ENCODE measurements at regions not wholly inside any gene's neighbourhood (a gene's known extent, or its start where the extent isn't known, plus 50 kb on each side); places are given as distances from the start of the nearest gene placed in this dataset.

- TF ChIP-seq POLR2A (IDR thresholded peaks at IDR 0.05) (no peak), CTCF (IDR thresholded peaks at IDR 0.05) (no peak)
- WGBS, 2 donors: 91 to 93% methylated on average over 4 of the region's 4 CpGs
- Histone ChIP-seq H3K27ac (no peak overlapping the region), H3K36me3 (no peaks in the 10 kb centered on the region), H3K27me3 (no peaks in the 10 kb centered on the region), H3K4me3 (replicated peaks in 1 of 3) (no peak overlapping the region), H3K9me3 (no peaks in the 10 kb centered on the region), H3K4me1 (peaks cover 2 to 15% of the 10 kb centered on the region in 2 donors)
- intact Hi-C loops (cut with DNase I): no loop called here
- DNase-seq: no peak
Observed at GRCh38 chrX:45719751-45720501, 519.2 kb upstream of the DIPK2B start.

DNA sequence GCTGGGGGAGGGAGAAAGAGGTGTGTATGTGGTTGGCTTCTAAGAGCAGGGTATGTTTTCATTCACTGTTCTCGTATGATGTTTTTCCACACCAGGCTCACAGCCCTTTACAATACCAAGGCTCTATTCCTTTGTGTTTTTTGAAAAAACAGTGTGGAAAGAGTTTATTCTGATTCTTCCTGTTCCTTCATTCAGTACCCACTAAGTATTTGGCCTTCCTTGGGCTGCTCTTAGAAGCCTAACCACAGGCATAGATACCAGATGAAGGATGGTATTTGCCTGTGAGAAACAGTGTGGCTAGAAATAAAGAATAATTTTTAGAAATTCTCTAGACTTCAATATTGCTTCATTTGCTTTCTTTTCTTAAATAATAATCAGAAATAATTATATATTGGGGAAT is 518.0 kb upstream of the DIPK2B start:
- TF ChIP-seq POLR2A (IDR thresholded peaks at IDR 0.05) (no peak), CTCF (IDR thresholded peaks at IDR 0.05) (no peak)
- intact Hi-C loops (cut with DNase I): no loop called here
- peaks cover 6 to 24% of the 10 kb centered on the region in 2 donors for H3K4me1 ChIP-seq
- H3K4me3 ChIP-seq (replicated peaks in 1 of 3): no peak overlapping the region
- DNase-seq: no peak
- no peaks in the 10 kb centered on the region for H3K36me3 ChIP-seq
- H3K27ac ChIP-seq: no peak overlapping the region
- WGBS, 2 donors: 89 to 100% methylated on average over 1 of the region's 1 CpG
- no peaks in the 10 kb centered on the region for H3K27me3 ChIP-seq
- no peaks in the 10 kb centered on the region for H3K9me3 ChIP-seq

GRCh38 chrX:45716750-45717149 is 516.1 kb upstream of the DIPK2B start:
- no peak for DNase-seq
- Histone ChIP-seq H3K4me1 (peaks cover 6 to 24% of the 10 kb centered on the region in 2 donors), H3K27ac (no peak overlapping the region), H3K27me3 (no peaks in the 10 kb centered on the region), H3K36me3 (no peaks in the 10 kb centered on the region), H3K9me3 (no peaks in the 10 kb centered on the region), H3K4me3 (replicated peaks in 1 of 3) (no peak overlapping the region)
- intact Hi-C loops (cut with DNase I): no loop called here
- 79 to 86% methylated on average over 3 of the region's 3 CpGs for WGBS, 2 donors
- no peak for TF ChIP-seq CTCF (IDR thresholded peaks at IDR 0.05)
- no peak for TF ChIP-seq POLR2A (IDR thresholded peaks at IDR 0.05)

DNA sequence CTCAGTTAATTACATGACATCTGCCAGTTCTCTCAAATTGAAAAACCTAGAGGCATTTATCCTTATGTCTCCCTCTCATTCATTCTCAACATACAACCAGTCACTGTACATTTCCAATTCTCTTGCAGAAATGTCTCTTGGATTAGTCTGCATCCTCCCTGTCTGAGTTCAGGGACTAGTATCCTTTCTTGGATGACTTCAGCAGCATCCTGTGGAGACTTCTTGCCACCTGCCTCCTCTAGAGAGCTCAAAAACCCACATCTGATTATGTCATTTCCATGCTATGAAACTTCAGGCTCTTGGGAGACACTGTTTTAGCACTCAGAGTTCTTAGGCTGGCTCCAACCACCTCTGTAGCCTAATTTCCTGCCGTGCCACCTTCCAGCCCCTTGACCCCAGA is 515.1 kb upstream of the DIPK2B start:
- 33 to 40% methylated on average over 1 of the region's 1 CpG for WGBS, 2 donors
- intact Hi-C loops (cut with DNase I): no loop called here
- Histone ChIP-seq H3K4me1 (peaks cover 6 to 24% of the 10 kb centered on the region in 2 donors), H3K27ac (peak overlapping the region in 2 of 3 donors; percentile 35 to 59), H3K9me3 (no peaks in the 10 kb centered on the region), H3K27me3 (no peaks in the 10 kb centered on the region), H3K4me3 (replicated peaks in 1 of 3) (no peak overlapping the region), H3K36me3 (no peaks in the 10 kb centered on the region)
- no peak for TF ChIP-seq CTCF (IDR thresholded peaks at IDR 0.05)
- DNase-seq: peak; percentile 4 to 27

DNA sequence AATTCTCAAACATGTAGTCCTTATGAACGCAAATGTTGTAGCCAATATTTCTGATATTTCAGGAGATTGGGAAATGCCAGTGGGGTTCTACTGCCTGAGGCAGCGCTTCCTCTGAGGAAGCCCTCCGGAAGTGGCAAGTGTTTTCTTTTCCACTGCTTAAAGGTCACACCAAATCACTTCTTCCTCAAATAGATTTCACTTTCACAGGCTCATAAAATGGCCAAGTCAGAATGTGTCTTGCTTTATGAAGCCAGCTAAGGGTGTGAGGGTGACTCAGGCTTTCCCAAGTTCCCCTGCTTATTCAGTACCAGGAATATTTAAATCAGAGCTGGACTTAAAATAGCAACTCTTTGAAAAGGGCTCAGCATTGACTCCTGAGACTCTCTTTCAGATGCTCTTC is 514.2 kb upstream of the DIPK2B start:
- 57 to 82% methylated on average over 3 of the region's 3 CpGs for WGBS, 2 donors
- H3K27ac ChIP-seq: peak overlapping the region; percentile 21 to 61 (median 41)
- no peak overlapping the region for H3K4me3 ChIP-seq (replicated peaks in 1 of 3)
- intact Hi-C loops (cut with DNase I): no loop called here
- H3K27me3 ChIP-seq: no peaks in the 10 kb centered on the region
- peak; percentile 8 to 20 for DNase-seq
- no peaks in the 10 kb centered on the region for H3K36me3 ChIP-seq
- TF ChIP-seq CTCF (IDR thresholded peaks at IDR 0.05) (no peak), POLR2A (IDR thresholded peaks at IDR 0.05) (no peak)
- H3K4me1 ChIP-seq: peaks cover 6 to 24% of the 10 kb centered on the region in 2 donors
- H3K9me3 ChIP-seq: no peaks in the 10 kb centered on the region

All from thyroid gland (tissue), 4 donors.